ENCODE measurements at regions not wholly inside any gene's neighbourhood (a gene's known extent, or its start where the extent isn't known, plus 50 kb on each side); places are given as distances from the start of the nearest gene placed in this dataset.

DNA sequence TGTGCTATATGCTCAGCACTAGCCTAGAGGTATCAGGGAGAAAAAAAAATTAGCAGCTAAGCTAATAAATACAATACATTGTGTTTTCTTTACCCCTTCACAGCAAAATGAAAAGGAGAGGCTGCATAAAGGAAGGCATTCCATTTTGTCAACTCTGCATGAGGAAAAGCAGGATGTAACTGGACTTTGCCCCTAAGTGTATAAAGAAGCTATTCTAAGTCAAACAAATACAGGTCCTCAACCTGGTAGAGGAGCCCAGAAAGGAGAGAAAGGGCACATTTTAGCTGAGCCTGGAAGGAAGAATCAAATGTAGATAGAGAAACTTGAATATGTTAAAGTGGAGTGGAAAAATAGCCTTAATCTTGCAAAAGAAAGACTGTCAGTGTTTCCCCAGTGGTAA is 89.0 kb upstream of the SPRED1 start:
- DNase-seq = no peak
- Histone ChIP-seq H3K4me1 (peaks cover 0 to 17% (median 3%) of the 10 kb centered on the region in 4 donors), H3K4me3 (no peak overlapping the region), H3K9me3 (no peaks in the 10 kb centered on the region), H3K36me3 (no peaks in the 10 kb centered on the region), H3K27ac (peak overlapping the region in 3 of 4 donors; percentile 7 to 34 (median 9)), H3K27me3 (no peaks in the 10 kb centered on the region)
- in situ Hi-C loops (cut with MboI; ENCODE audit: low pct_ligation_motif_present in 1 of 4, low pct_unique_long_range_greater_than_20kb in 1 of 4, low sequenced_read_pairs in 3 of 4) (no loop called here), intact Hi-C loops (cut with DNase I; ENCODE audit: low total_unique reads) (no loop called here)
- TF ChIP-seq EP300 (IDR thresholded peaks at IDR 0.05; ENCODE audit: low read depth) (no peak), POLR2AphosphoS5 (IDR thresholded peaks at IDR 0.05) (no peak), POLR2A (IDR thresholded peaks at IDR 0.05) (no peak)
- TF ChIP-seq, protein P1, sequence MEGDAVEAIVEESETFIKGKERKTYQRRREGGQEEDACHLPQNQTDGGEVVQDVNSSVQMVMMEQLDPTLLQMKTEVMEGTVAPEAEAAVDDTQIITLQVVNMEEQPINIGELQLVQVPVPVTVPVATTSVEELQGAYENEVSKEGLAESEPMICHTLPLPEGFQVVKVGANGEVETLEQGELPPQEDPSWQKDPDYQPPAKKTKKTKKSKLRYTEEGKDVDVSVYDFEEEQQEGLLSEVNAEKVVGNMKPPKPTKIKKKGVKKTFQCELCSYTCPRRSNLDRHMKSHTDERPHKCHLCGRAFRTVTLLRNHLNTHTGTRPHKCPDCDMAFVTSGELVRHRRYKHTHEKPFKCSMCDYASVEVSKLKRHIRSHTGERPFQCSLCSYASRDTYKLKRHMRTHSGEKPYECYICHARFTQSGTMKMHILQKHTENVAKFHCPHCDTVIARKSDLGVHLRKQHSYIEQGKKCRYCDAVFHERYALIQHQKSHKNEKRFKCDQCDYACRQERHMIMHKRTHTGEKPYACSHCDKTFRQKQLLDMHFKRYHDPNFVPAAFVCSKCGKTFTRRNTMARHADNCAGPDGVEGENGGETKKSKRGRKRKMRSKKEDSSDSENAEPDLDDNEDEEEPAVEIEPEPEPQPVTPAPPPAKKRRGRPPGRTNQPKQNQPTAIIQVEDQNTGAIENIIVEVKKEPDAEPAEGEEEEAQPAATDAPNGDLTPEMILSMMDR (IDR thresholded peaks at IDR 0.05) = no peak

DNA sequence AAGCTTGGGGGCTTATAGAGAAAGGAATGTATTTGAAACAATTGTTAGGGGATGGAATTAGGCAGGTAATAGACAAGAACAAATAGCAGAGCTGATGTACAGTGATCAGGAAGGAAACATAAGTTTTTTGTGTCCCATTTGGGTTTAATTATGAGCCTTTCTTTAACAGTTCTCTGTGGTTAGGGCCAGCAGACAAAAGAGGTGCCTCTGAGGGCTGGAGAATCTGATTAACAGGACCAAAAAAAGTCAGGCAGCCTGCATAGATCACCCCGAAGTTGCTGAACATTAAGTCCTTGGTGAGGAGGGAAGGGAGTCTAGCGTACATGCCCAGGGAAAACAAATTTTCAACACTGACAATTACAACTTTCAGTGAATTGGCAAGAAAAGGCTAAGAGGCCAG is 88.6 kb upstream of the SPRED1 start:
- Histone ChIP-seq H3K27me3 (no peaks in the 10 kb centered on the region), H3K4me3 (no peak overlapping the region), H3K36me3 (no peaks in the 10 kb centered on the region), H3K9me3 (no peaks in the 10 kb centered on the region), H3K27ac (peak overlapping the region in 2 of 4 donors; percentile 9 to 34), H3K4me1 (peaks cover 0 to 20% (median 3%) of the 10 kb centered on the region in 4 donors)
- TF ChIP-seq EP300 (IDR thresholded peaks at IDR 0.05; ENCODE audit: low read depth) (no peak), POLR2A (IDR thresholded peaks at IDR 0.05) (no peak), POLR2AphosphoS5 (IDR thresholded peaks at IDR 0.05) (no peak)
- TF ChIP-seq, protein P1 (IDR thresholded peaks at IDR 0.05) = no peak
- intact Hi-C loops (cut with DNase I; ENCODE audit: low total_unique reads) (no loop called here), in situ Hi-C loops (cut with MboI; ENCODE audit: low pct_ligation_motif_present in 1 of 4, low pct_unique_long_range_greater_than_20kb in 1 of 4, low sequenced_read_pairs in 3 of 4) (no loop called here)
- 40 to 62% methylated on average over 2 of the region's 2 CpGs for WGBS, 2 donors (ENCODE audit: low coverage in 1 of 2)
- DNase-seq = no peak

DNA sequence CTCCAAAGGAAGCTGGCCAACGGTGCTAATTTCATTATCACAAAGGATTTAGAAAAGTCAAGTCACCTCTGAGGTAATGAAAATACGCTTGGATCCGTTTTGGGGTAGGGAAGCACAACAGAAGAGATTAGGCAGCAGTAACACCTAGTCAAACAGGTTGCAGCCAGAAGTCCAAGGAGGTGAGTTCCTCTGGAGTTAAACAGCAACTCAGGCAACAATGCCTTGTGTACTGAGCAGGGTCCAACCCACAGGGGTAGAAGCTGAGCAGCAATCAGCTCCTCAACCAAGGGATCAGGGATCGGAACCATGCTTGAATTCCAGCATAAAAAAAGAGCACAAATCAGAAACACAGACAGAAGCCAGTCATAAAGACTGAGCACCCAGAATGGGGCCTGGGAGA is 88.1 kb upstream of the SPRED1 start:
- no peaks in the 10 kb centered on the region for H3K9me3 ChIP-seq
- H3K27me3 ChIP-seq = no peaks in the 10 kb centered on the region
- peak overlapping the region in 1 of 4 donors; percentile 9 for H3K27ac ChIP-seq
- intact Hi-C loops (cut with DNase I; ENCODE audit: low total_unique reads) = no loop called here
- H3K4me1 ChIP-seq = peaks cover 0 to 20% (median 3%) of the 10 kb centered on the region in 4 donors
- no peak overlapping the region for H3K4me3 ChIP-seq
- TF ChIP-seq POLR2A (IDR thresholded peaks at IDR 0.05) (no peak), EP300 (IDR thresholded peaks at IDR 0.05; ENCODE audit: low read depth) (no peak), POLR2AphosphoS5 (IDR thresholded peaks at IDR 0.05) (no peak)
- TF ChIP-seq, protein P1 (IDR thresholded peaks at IDR 0.05) = no peak
- DNase-seq = no peak
- in situ Hi-C loops (cut with MboI; ENCODE audit: low pct_ligation_motif_present in 1 of 4, low pct_unique_long_range_greater_than_20kb in 1 of 4, low sequenced_read_pairs in 3 of 4) = no loop called here
- H3K36me3 ChIP-seq = no peaks in the 10 kb centered on the region
- 61 to 73% methylated on average over 3 to 4 of the region's 4 CpGs for WGBS, 2 donors (ENCODE audit: low coverage in 1 of 2)

DNA sequence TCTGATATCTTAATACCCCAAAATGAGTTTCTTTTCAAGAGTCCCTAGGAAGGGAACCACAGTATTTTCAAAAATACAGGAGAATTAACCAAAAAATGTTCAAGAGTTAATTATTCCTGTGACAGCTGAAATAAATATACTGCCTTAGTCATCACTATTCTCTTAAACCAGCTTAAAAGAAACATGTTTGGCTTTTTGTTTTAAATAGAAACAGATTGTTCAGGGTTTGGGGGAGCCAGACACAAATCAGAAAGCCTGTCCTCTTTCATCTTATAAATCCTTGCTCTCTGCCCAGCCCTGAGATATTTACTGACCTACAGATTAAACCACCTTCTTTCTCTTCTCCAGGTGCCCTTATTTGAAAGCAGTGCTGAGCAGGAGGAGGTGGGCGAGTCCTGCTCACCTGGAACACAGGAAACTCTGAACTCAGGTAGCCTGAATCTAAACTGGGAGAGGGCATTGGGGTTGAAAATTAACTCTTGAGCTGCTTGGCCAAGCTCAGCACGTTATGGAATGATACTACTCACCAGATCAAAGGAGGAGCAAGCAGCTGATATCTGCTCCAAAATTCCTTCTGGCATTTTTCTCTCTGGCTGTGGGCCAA is 84.1 kb upstream of the SPRED1 start:
- in situ Hi-C loops (cut with MboI; ENCODE audit: low pct_ligation_motif_present in 1 of 4, low pct_unique_long_range_greater_than_20kb in 1 of 4, low sequenced_read_pairs in 3 of 4) (no loop called here), intact Hi-C loops (cut with DNase I; ENCODE audit: low total_unique reads) (no loop called here)

More for the DNA sequence above, 84.1 kb upstream of the SPRED1 start:
- Histone ChIP-seq H3K4me1 (peaks cover 0 to 17% (median 2%) of the 10 kb centered on the region in 4 donors), H3K4me3 (no peak overlapping the region), H3K36me3 (no peaks in the 10 kb centered on the region), H3K27me3 (no peaks in the 10 kb centered on the region), H3K27ac (no peak overlapping the region), H3K9me3 (no peaks in the 10 kb centered on the region)
- DNase-seq = no peak
- no peak for TF ChIP-seq EP300 (IDR thresholded peaks at IDR 0.05; ENCODE audit: low read depth)
- no peak for TF ChIP-seq POLR2A (IDR thresholded peaks at IDR 0.05)
- TF ChIP-seq POLR2AphosphoS5 (IDR thresholded peaks at IDR 0.05) = no peak
- TF ChIP-seq, protein P1 (IDR thresholded peaks at IDR 0.05) = no peak
- WGBS, 2 donors (ENCODE audit: low coverage in 1 of 2) = 16 to 28% methylated on average over 2 of the region's 2 CpGs

All from transverse colon (tissue), 4 donors.